Activated CD8-positive, alpha-beta memory T cell treated with anti-CD3 and anti-CD28 coated beads for 1 hour (primary cell): ENCODE measurements at regions not wholly inside any gene's neighbourhood (a gene's known extent, or its start where the extent isn't known, plus 50 kb on each side); places are given as distances from the start of the nearest gene placed in this dataset.
"Not testable (repeated sequence)": the region's sequence is repeated elsewhere in the genome, so short reads cannot be mapped to it uniquely, and the experiment has no call there.

Experiments
- DNase-seq, 2 donors: peaks; one replicate each; pipeline ENCODE4 v3.0.0-alpha.2; 2020; ENCODE audit warnings: low read depth in 1 of 2; ENCODE audit errors: extremely low read depth in 1 of 2

DNA sequence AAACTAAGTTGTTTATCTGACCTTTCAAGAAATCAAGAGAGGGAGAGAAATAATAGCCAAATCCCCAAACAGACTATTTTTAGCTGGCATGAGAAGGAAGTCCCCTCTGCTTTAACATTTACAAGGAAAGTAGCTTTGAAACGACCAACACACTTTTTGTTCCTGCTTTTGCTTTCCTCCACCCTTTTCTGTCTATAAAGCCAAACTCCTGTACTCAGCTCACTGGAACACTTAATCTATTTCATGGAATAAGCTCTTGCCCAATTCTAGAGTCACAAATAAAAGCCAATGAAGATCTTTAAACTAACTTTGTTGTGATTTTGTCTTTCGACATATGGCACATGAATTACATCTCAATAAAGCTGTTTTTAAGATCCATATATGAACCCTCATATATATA lies 86.8 kb upstream of the CCDC71L start:
- DNase-seq: no peak

GRCh38 chr7:106749165-106749564 lies 88.2 kb upstream of the CCDC71L start:
- no peak for DNase-seq

DNA sequence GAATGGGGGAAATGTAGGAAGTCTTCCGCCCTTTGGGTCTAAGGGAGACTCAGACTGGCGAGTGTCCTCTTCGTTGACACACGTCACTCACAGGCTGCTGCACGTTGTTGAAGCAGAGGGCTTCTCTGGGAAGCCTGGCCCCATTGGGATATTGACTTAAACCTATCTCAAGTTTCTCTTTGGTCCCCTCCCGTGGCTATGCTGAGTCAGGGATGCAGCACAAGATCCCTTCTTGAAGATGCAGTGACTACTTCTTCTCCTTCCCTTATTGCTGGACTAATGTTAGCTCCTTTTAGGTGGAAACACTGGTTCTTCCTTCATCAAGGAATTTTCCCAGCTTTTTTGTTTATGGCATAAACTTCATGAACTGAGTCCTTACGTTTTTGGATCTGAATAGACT lies 89.8 kb upstream of the CCDC71L start:
- DNase-seq: no peak

DNA sequence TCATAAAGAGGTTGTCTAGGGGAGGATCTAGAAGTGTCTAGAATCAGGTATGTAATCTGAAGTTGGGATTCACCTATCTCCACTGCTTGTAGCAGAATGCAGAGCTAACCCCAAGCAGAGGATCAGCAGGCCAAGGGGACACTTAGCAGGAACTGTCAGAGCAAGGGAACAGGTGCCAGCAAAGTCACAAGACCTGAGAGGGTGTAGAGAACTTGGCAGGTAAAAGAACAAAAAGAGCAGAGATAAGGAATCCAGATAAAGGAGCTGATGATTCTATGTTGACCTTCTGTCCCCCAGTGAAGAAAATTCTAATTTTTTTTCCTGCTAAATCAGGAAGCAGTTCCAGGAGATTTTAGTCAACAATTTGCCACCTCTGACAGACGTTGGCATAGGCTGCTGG lies 91.4 kb upstream of the CCDC71L start:
- no peak for DNase-seq

DNA sequence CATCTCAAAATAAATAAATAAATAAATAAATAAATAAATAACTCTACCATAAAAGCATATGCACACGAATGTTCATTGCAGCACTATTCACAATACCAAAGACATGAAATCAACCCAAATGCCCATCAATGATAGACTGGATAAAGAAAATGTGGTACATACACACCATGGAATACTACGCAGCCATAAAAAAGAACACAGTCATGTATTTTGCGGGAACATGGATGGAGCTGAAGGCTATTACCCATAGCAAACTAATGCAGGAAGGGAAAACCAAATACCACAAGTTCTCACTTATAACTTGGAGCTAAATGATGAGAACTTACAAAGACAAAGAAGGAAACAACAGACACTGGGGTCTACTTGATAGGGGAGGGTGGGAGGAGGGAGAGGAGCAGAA lies 94.1 kb upstream of the CCDC71L start:
- not testable (repeated sequence) for DNase-seq

- no peak for DNase-seq
Observed at GRCh38 chr7:106755641-106756040, 94.7 kb upstream of the CCDC71L start.

DNA sequence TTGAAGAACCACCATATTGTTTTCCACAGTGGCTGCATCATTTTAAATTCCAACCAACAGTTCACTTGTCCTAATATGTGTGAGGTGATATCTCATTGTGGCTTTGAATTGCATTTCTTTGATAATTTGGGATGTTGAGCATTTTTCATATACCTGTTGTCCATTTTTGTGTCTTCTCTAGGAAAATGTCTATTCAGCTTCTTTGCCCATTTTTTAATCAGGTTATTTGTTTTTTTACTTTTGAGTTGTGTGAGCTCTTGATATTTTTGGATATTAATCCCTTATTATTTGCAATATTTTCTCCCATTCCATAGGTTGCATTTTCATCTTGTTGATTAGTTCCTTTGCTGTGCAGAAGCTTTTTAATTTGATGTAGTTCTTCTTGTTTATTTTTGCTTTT lies 95.1 kb upstream of the CCDC71L start:
- no peak for DNase-seq

- no peak for DNase-seq
Observed at GRCh38 chr7:106756884-106757283, 95.9 kb upstream of the CCDC71L start.

- no peak for DNase-seq
Observed at GRCh38 chr7:106757846-106758245, 96.9 kb upstream of the CCDC71L start.

- not testable (repeated sequence) for DNase-seq
Observed at GRCh38 chr7:106762845-106763244, 101.9 kb upstream of the CCDC71L start.

DNA sequence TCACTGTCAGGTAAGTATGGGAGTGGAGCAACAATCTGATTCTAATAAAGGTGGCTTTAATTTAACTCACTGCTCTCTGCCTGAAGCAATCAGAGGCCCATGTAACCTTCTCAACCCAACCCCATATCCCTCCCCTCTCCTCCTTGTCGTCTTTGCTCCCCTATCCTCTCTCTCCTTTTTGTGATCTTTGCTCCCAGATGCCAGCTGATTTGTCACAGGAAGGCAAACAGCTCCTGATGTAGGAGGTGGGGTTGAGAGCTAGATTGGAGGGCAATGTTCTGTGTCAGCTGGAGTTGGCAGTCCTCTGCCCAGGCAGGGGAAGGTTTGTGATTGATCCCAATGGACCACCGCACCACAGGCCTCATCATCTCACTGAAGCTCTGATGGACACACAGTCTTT lies 101.4 kb upstream of the PIK3CG start:
- DNase-seq: no peak

DNA sequence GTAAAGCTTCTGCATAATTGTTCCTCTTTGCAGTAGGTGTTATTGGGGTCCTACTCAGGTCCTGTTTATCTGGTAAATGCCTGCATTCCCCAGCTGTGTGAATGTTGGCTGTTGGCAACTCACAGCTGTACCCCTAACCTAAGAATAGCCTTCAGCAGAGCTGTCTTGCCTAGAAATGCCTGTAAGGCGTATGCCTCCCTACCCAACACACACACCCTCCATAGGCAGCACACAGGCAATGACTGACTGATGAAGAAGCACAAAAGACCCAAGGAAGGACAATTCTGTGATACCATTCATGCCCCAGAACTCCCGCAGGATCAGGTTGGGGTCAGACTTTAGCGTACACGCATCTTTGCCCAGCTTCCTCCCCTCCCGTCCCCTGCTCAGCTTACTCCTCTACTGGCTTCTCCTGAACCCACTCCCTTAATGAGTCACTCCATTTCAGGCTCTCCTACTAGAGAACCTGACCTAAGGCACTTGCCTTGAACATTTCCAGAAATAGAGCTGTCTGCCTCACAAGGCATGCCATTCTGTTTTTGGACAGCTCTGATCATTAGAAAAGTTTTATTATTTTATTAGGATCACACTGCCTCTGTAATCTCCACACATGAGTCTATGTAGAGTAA lies 99.2 kb upstream of the PIK3CG start:
- no peak for DNase-seq

DNA sequence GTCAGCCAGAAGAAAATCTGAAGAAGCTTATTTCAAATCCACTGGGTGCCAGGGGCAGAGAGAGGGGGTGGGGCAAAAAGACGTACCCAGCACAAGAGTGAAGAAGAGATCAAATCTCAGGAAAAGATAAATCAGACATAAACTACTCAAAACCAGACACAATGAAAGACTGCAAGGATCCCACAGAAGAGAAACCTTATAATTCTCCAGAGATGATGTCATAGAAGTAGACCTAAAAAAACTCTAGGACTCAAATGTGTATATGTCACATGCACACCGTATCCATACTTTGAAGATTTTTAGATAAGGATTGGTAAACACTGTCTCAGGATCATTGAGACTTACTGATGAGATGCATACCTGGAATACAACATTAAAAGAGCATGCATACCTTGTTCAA lies 98.5 kb upstream of the PIK3CG start:
- DNase-seq: no peak

DNA sequence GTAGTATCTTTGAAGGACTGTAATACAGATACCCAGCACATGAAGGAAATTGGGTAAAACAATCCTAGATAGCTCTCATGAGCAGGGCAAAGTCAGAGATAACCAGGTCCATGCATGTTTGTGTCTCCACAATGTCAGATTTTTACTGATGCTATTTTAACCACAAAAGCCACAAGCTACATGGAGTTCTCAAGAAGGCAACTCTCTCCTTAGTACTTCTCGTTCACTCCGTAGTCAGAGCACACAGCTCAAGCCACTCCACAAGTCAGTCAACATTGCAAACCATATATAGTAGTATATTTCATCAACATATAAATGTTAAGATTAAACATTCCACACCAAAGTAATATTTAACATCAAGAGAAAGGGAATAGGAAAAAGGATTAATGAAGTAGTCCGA lies 98.0 kb upstream of the PIK3CG start:
- no peak for DNase-seq

- DNase-seq: no peak
Observed at GRCh38 chr7:106767498-106768323, 97.4 kb upstream of the PIK3CG start.

- DNase-seq: no peak
Observed at GRCh38 chr7:106768324-106768751, 96.7 kb upstream of the PIK3CG start.

DNA sequence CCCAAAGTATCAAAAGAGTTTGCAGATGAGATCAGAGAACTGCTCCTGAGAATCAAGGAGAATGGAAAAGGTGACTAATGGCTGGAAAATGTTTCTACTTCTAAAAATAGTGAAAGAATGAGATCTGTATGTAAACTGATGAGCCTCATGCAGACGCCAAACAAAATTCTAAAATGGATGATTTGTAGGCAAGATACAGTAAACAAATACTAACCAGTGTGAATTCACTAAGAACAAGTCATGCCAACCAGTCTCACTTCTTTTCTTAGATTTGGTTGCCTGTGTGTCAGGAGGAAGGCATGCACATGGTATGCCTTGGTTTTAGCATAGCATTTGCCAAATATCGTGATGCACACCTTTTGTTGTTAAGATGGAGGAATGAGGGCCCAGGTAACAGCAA lies 94.9 kb upstream of the PIK3CG start:
- no peak for DNase-seq

DNA sequence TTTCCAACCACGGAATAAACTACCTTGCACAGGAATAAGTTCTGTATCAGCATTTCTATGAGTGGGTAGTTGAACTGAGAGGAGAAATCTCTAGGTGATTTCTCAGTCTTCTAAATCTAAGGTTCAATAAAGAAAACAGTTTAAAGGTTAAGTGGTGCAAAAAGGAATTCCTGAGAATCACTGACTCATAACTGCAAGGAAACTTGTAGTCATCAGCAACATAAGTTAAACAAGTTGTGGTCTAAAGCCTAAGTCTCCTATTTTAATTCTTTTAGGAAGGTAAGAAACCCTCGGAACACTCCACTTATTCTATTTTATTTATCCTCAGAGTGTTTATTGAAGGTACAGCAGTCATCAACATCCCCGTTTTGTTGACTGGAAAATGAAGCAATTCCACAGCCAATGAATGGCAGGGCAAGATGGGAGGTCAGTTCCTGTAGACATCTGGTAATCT lies 92.4 kb upstream of the PIK3CG start:
- no peak for DNase-seq

DNA sequence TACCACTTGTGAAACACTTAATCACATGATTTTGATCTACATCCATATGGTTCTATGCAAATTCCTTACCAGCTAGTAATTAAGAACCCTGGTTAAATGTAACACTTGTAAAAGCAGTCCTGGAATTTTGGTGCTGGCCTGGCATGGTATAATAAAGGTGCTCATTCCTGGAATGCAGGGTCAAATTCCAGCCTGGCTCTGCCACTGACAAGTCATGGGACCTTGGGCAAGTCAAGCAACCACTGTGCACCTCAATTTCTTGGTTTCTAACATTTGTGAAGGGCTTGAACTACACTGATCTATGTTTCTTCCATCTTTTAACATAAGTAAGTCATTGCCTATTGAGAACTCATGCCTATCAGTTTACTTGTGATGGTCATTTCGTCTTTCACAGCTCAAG lies 91.9 kb upstream of the PIK3CG start:
- DNase-seq: no peak

DNA sequence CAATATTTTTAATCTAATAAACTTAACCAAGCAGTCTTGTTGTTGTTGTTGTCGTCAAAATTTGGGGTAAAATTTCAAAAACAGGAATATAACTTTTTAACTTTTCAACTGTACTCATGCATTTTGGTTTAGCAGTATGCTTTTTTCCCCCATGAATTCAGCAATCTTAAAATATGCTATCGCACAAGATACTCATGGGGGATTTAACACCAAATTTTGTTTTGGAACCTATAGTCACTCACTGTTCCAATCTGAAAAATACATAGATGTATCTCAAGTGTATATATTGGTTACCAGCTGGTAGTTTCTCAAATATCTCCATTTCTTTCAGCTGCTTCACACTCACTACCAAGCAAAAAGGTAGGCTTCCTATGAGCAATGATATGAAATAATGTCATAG lies 91.4 kb upstream of the PIK3CG start:
- no peak for DNase-seq

GRCh38 chr7:106774213-106774767 lies 90.8 kb upstream of the PIK3CG start:
- no peak for DNase-seq
